ENCODE measurements at regions not wholly inside any gene's neighbourhood (a gene's known extent, or its start where the extent isn't known, plus 50 kb on each side); places are given as distances from the start of the nearest gene placed in this dataset.

DNA sequence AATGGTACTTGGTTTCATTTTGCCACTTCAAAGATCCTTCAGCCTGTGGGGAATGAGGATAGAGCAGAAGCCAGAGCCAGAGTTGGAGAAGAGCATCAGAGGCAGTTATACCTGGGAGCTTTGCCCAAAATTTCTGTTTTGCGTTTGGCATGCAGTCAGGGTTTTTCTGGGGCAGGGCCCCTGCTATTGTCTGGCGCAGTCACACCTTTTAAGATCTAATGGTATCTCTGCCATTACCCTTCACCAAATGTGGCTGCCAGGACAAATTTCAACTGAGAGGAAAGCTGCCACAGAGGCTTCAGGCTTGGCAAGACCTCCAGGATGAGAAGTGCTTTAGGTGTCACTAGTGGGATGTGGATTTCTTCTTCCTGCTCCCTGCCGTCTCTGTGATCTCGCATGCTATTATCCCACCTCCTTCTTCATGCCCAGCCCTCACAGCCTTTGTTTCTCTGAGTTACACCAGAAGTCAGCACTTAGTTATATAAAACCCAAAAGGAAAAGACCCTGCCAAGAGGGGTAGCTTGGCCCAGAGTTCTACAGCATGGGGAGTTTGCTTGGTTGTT is 357.0 kb downstream of the TLE4 start:
- dilution Hi-C loops (cut with MboI; ENCODE audit: extremely low pct_ligation_motif_present, low sequenced_read_pairs), result no loop called here

DNA sequence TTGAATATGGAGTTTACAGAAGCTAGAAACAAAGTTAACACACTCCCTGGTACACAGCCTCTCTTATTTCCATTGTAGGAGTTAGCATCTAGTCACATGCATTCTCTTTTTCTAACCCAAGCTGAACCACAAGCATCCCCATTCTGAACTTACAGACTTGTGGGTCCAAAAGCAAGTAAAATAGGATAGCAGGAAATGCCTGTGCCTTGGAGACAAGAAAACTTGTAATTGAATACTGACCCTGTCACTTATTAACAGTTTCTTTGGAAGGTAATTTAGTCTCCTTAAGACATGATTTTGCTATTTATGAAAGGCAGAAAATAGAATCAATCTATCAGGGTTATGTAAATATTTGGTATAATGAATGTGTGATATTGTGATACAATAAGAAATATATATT is 353.6 kb downstream of the TLE4 start:
- no TSS peak for BruUV-seq (replicated peaks)
- FAIRE-seq (no peak), DNase-seq (ENCODE audit: low read depth, low spot score) (no peak)
- H3K9me3 ChIP-seq (replicated peaks; ENCODE audit: control insufficient read depth, insufficient read depth, low read length), result no peaks in the 10 kb centered on the region
- H3K9ac ChIP-seq (replicated peaks; ENCODE audit: extremely low read depth, insufficient read depth, low read length), result no peak overlapping the region
- H3K4me3 ChIP-seq (replicated peaks in 1 of 3; ENCODE audit: insufficient read depth in 1 of 3, low read depth in 1 of 3, low read length in 3 of 3), result no peak overlapping the region
- H4K20me1 ChIP-seq (replicated peaks; ENCODE audit: control insufficient read depth, extremely low read depth, insufficient read depth, low read length), result no peaks in the 10 kb centered on the region
- no peak overlapping the region for H3K27ac ChIP-seq (ENCODE audit: insufficient read depth, low read depth, low read length)
- CTCF ChIA-PET, result no interaction called here
- intact Hi-C loops (cut with micrococcal nuclease) (no loop called here), dilution Hi-C loops (cut with MboI; ENCODE audit: extremely low pct_ligation_motif_present, low sequenced_read_pairs) (no loop called here)
- POLR2A ChIA-PET, result no interaction called here
- no peak overlapping the region for H2AFZ ChIP-seq (ENCODE audit: low read depth, low read length)
- no peaks in the 10 kb centered on the region for H3K79me2 ChIP-seq (ENCODE audit: control insufficient read depth, insufficient read depth, low read length)
- H3K4me2 ChIP-seq (ENCODE audit: insufficient read depth, low read length), result no peak overlapping the region
- H3K27me3 ChIP-seq (ENCODE audit: control insufficient read depth in 2 of 2, insufficient read depth in 2 of 2, low read length in 2 of 2), result no peaks in the 10 kb centered on the region
- no peak for TF ChIP-seq FOS (IDR thresholded peaks at IDR 0.05; ENCODE audit: borderline replicate concordance, insufficient read depth, low read length)
- TF ChIP-seq POLR2A (IDR thresholded peaks at IDR 0.05; ENCODE audit: low read depth, low read length), result no peak
- TF ChIP-seq POLR2AphosphoS5 (IDR thresholded peaks at IDR 0.05; ENCODE audit: insufficient read depth, low read depth, low read length), result no peak
- no peak for TF ChIP-seq JUN (IDR thresholded peaks at IDR 0.05; ENCODE audit: borderline replicate concordance, insufficient read depth, insufficient read length, low read depth)
- TF ChIP-seq, protein P1, sequence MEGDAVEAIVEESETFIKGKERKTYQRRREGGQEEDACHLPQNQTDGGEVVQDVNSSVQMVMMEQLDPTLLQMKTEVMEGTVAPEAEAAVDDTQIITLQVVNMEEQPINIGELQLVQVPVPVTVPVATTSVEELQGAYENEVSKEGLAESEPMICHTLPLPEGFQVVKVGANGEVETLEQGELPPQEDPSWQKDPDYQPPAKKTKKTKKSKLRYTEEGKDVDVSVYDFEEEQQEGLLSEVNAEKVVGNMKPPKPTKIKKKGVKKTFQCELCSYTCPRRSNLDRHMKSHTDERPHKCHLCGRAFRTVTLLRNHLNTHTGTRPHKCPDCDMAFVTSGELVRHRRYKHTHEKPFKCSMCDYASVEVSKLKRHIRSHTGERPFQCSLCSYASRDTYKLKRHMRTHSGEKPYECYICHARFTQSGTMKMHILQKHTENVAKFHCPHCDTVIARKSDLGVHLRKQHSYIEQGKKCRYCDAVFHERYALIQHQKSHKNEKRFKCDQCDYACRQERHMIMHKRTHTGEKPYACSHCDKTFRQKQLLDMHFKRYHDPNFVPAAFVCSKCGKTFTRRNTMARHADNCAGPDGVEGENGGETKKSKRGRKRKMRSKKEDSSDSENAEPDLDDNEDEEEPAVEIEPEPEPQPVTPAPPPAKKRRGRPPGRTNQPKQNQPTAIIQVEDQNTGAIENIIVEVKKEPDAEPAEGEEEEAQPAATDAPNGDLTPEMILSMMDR (IDR thresholded peaks at IDR 0.05; ENCODE audit: extremely low read depth in 1 of 2, insufficient read depth in 1 of 2, low read depth in 1 of 2, low read length in 2 of 2), result no peak
- TF ChIP-seq, protein P2, sequence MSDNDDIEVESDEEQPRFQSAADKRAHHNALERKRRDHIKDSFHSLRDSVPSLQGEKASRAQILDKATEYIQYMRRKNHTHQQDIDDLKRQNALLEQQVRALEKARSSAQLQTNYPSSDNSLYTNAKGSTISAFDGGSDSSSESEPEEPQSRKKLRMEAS (IDR thresholded peaks at IDR 0.05; ENCODE audit: insufficient read depth, insufficient read length), result no peak
- no peak for TF ChIP-seq GATA2 (IDR thresholded peaks at IDR 0.05; ENCODE audit: insufficient read depth, insufficient read length, low read depth, low read length)
- TF ChIP-seq EZH2 (IDR thresholded peaks at IDR 0.05; ENCODE audit: borderline replicate concordance, low read depth, low read length, severe bottlenecking), result no peak
- no peak for TF ChIP-seq MYC (IDR thresholded peaks at IDR 0.05; ENCODE audit: low read depth, low read length)
- no peaks in the 10 kb centered on the region for H3K9me1 ChIP-seq (replicated peaks; ENCODE audit: control insufficient read depth, extremely low read depth, insufficient read depth, low read length)
- H3K4me1 ChIP-seq (ENCODE audit: control insufficient read depth, extremely low read depth, insufficient read depth, low read length), result no peaks in the 10 kb centered on the region
- H3K36me3 ChIP-seq (ENCODE audit: control insufficient read depth in 2 of 2, extremely low read depth in 1 of 2, insufficient read depth in 2 of 2, low read length in 2 of 2), result no peaks in the 10 kb centered on the region

More for the DNA sequence above, 357.0 kb downstream of the TLE4 start:
- Histone ChIP-seq H4K20me1 (replicated peaks; ENCODE audit: control insufficient read depth, extremely low read depth, insufficient read depth, low read length) (no peaks in the 10 kb centered on the region), H2AFZ (ENCODE audit: low read depth, low read length) (no peak overlapping the region), H3K9me1 (replicated peaks; ENCODE audit: control insufficient read depth, extremely low read depth, insufficient read depth, low read length) (no peaks in the 10 kb centered on the region), H3K27me3 (ENCODE audit: control insufficient read depth in 2 of 2, insufficient read depth in 2 of 2, low read length in 2 of 2) (no peaks in the 10 kb centered on the region), H3K27ac (ENCODE audit: insufficient read depth, low read depth, low read length) (no peak overlapping the region), H3K4me2 (ENCODE audit: insufficient read depth, low read length) (no peak overlapping the region), H3K36me3 (ENCODE audit: control insufficient read depth in 2 of 2, extremely low read depth in 1 of 2, insufficient read depth in 2 of 2, low read length in 2 of 2) (no peaks in the 10 kb centered on the region), H3K9me3 (replicated peaks; ENCODE audit: control insufficient read depth, insufficient read depth, low read length) (no peaks in the 10 kb centered on the region), H3K4me3 (replicated peaks in 1 of 3; ENCODE audit: insufficient read depth in 1 of 3, low read depth in 1 of 3, low read length in 3 of 3) (no peak overlapping the region), H3K9ac (replicated peaks; ENCODE audit: extremely low read depth, insufficient read depth, low read length) (no peak overlapping the region), H3K4me1 (ENCODE audit: control insufficient read depth, extremely low read depth, insufficient read depth, low read length) (no peaks in the 10 kb centered on the region), H3K79me2 (ENCODE audit: control insufficient read depth, insufficient read depth, low read length) (no peaks in the 10 kb centered on the region)
- FAIRE-seq (no peak), DNase-seq (ENCODE audit: low read depth, low spot score) (no peak)
- BruUV-seq (replicated peaks), result no TSS peak
- POLR2A ChIA-PET, result no interaction called here
- CTCF ChIA-PET, result no interaction called here
- intact Hi-C loops (cut with micrococcal nuclease), result no loop called here
- no peak for TF ChIP-seq POLR2A (IDR thresholded peaks at IDR 0.05; ENCODE audit: low read depth, low read length)
- TF ChIP-seq, protein P1 (IDR thresholded peaks at IDR 0.05; ENCODE audit: extremely low read depth in 1 of 2, insufficient read depth in 1 of 2, low read depth in 1 of 2, low read length in 2 of 2), result no peak
